Spleen (tissue), 7 donors: ENCODE measurements at regions not wholly inside any gene's neighbourhood (a gene's known extent, or its start where the extent isn't known, plus 50 kb on each side); places are given as distances from the start of the nearest gene placed in this dataset.

Experiments
- POLR2A ChIP-seq, 3 donors: fragments of 450-650 bp; IDR thresholded peaks; one replicate each; pipeline ENCODE4 v1.5.1; 2017; ENCODE audit warnings: antibody characterized with exemption in 3 of 3, mild to moderate bottlenecking in 1 of 3
- TF ChIP-seq, protein P1 (sequence below), 11 experiments: fragments of 200-600 bp in 7 of 11; fragments of 450-650 bp in 4 of 11; sonication (generic) in 4 of 11; IDR thresholded peaks in 8 of 11; conservative IDR thresholded peaks in 3 of 11; 1 replicate in 7 of 11; 2 replicates in 4 of 11; pipeline versions ENCODE4 v1.4.0 to v1.8.0; 2016 to 2021; ENCODE audit warnings: antibody characterized with exemption in 11 of 11, inconsistent platforms in 4 of 11, mild to moderate bottlenecking in 1 of 11
- donor health status: DM: no; HTN: no; CAD: no; lungs with moderate emphysema.
- donor health status: DM: no; HTN: no; CAD: no.
- donor health status: DM: no; HTN: no; CAD: no.

DNA sequence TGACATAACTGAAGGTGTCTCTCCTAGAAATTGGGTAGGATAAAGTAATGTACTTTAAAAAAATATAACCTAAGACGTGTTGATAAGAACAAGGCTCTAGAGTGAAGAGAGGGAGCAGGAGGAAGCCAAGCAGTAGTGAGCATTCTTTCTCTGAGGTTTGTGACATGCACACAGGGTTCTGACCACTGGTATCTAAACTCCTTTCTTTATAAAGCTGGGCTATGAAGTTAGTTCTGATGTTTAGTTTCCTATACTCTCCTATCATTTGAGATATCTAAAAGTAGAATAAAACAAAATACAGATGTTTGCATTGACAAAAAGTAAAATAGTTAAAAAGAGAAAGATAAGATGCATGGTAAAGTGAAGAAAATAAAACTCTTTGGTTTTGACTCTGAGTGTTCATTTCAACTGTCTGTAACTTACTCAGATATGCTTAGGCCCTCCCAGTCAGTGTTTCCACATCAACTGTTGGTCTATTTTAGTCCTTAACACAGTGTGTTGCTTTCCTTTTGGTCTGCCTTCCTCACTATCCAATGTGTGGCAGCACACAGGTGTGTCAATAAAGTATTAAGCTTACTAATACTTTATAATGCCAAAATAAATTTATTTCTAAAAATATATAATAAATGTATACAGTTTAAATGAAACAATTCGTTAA, 543.5 kb downstream of the PTPRC start:
- no peak for TF ChIP-seq POLR2A (IDR thresholded peaks at IDR 0.05)
- TF ChIP-seq, protein P1, sequence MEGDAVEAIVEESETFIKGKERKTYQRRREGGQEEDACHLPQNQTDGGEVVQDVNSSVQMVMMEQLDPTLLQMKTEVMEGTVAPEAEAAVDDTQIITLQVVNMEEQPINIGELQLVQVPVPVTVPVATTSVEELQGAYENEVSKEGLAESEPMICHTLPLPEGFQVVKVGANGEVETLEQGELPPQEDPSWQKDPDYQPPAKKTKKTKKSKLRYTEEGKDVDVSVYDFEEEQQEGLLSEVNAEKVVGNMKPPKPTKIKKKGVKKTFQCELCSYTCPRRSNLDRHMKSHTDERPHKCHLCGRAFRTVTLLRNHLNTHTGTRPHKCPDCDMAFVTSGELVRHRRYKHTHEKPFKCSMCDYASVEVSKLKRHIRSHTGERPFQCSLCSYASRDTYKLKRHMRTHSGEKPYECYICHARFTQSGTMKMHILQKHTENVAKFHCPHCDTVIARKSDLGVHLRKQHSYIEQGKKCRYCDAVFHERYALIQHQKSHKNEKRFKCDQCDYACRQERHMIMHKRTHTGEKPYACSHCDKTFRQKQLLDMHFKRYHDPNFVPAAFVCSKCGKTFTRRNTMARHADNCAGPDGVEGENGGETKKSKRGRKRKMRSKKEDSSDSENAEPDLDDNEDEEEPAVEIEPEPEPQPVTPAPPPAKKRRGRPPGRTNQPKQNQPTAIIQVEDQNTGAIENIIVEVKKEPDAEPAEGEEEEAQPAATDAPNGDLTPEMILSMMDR (IDR thresholded peaks at IDR 0.05 in 8 of 11, conservative IDR thresholded peaks at IDR 0.05 in 3 of 11), result no peak
